Breast epithelium (tissue), 4 donors: ENCODE measurements at regions not wholly inside any gene's neighbourhood (a gene's known extent, or its start where the extent isn't known, plus 50 kb on each side); places are given as distances from the start of the nearest gene placed in this dataset.

Experiments used
- DNase-seq, 2 donors: peaks; one replicate each; pipeline ENCODE4 v3.0.0-alpha.2; 2019; ENCODE audit warnings: low spot score in 2 of 2
- H3K27ac ChIP-seq, 2 donors: fragments of 200-600 bp; sonication (generic) in 1 of 2; one replicate each; pipeline ENCODE4 v1.5.1; 2016 to 2019; ENCODE audit warnings: mild to moderate bottlenecking in 1 of 2
- H3K27me3 ChIP-seq, 2 donors: fragments of 200-600 bp; sonication (generic) in 1 of 2; one replicate each; pipeline versions ENCODE4 v1.5.1 to v1.6.0; 2017 to 2019; ENCODE audit warnings: control low read depth in 1 of 2, mild to moderate bottlenecking in 1 of 2
- H3K36me3 ChIP-seq: fragments of 200-600 bp; one replicate; pipeline ENCODE4 v1.5.1; 2019
- H3K4me1 ChIP-seq, 2 donors: fragments of 200-600 bp; sonication (generic); one replicate each; pipeline ENCODE4 v1.5.1; 2016 to 2019; ENCODE audit warnings: control low read depth in 1 of 2
- H3K4me3 ChIP-seq, 3 donors: fragments of 200-600 bp; sonication (generic); 1 replicate in 2 of 3; 2 replicates in 1 of 3; pipeline ENCODE4 v1.5.1; 2016 to 2019; ENCODE audit warnings: mild to moderate bottlenecking in 3 of 3, moderate library complexity in 2 of 3
- H3K9me3 ChIP-seq, 2 donors: fragments of 200-600 bp; sonication (generic) in 1 of 2; one replicate each; pipeline ENCODE4 v1.5.1; 2016 to 2019; ENCODE audit warnings: control low read depth in 1 of 2
- CTCF ChIP-seq, 3 donors: fragments of 450-650 bp; IDR thresholded peaks; one replicate each; pipeline ENCODE4 v1.5.1; 2016 to 2017; ENCODE audit warnings: antibody characterized with exemption in 3 of 3, mild to moderate bottlenecking in 3 of 3, moderate library complexity in 3 of 3
- POLR2A ChIP-seq: fragments of 450-650 bp; IDR thresholded peaks from one replicate; pipeline ENCODE4 v1.6.1; 2016; ENCODE audit warnings: antibody characterized with exemption, mild to moderate bottlenecking, moderate library complexity
- POLR2AphosphoS5 ChIP-seq, 3 donors: sonication (generic); formaldehyde crosslinking; IDR thresholded peaks; one replicate each; pipeline ENCODE4 v1.6.1; 2017; ENCODE audit warnings: antibody characterized with exemption in 3 of 3
- intact Hi-C: fragments of 100-400 bp; cut with DNase I; formaldehyde crosslinking; loops from one replicate; pipeline ENCODE4 v1.15.1; 2023; ENCODE audit warnings: low total_unique reads

DNA sequence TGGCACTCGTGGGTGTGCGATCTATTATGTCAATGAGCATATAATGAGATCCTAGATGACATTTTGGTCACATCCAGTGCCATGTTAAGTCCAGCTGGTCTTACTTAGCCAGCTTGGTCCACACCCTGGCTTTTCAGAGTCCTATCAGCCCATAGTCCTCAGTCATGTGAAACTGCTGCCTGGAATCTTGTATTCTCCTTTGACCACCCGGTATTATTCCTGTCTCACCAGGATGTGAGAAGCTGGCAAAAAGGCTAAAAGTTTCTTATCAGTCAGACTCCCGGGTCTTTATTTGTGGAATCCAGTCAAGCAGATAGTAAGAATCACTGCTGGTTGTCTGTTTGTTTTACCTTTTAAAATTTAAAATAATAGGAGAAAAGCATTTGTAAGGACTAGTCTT is 705.6 kb upstream of the GHITM start:
- no peaks in the 10 kb centered on the region for H3K27me3 ChIP-seq
- H3K9me3 ChIP-seq, result peaks cover 0 to 6% of the 10 kb centered on the region in 2 donors
- H3K4me3 ChIP-seq, result no peak overlapping the region
- H3K27ac ChIP-seq, result no peak overlapping the region
- DNase-seq, result no peak
- no peaks in the 10 kb centered on the region for H3K4me1 ChIP-seq
- H3K36me3 ChIP-seq, result no peaks in the 10 kb centered on the region
- intact Hi-C loops, result no loop called here
- no peak for TF ChIP-seq CTCF (IDR thresholded peaks at IDR 0.05)

- no peaks in the 10 kb centered on the region for H3K36me3 ChIP-seq
- no peaks in the 10 kb centered on the region for H3K27me3 ChIP-seq
- H3K27ac ChIP-seq, result no peak overlapping the region
- no peak for DNase-seq
- H3K9me3 ChIP-seq, result no peaks in the 10 kb centered on the region
- H3K4me3 ChIP-seq, result no peak overlapping the region
- intact Hi-C loops, result no loop called here
- TF ChIP-seq CTCF (IDR thresholded peaks at IDR 0.05) (no peak), POLR2AphosphoS5 (IDR thresholded peaks at IDR 0.05) (no peak), POLR2A (no peak)
- H3K4me1 ChIP-seq, result no peaks in the 10 kb centered on the region
Measured at GRCh38 chr10:83448013-83448412, 691.3 kb upstream of the GHITM start.

DNA sequence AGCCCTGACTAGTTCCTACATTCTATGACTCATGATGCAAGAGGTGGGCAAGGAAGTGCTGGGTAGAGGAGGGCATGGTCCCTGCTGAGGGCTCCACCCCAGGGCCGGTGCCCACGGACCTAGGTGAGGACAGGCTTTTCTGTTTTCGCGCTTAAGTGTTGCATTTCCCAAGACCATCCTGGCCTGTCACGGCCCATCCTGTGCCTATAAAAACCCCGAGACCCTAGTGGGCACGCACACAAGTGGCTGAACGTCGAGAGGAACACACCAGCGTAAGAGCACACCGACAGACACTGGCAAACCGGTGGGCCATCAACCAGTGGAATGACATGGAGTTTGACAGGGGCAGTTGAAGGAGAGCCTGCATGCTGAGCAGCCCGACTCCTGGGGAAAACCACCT is 680.7 kb upstream of the GHITM start:
- Histone ChIP-seq H3K4me1 (no peaks in the 10 kb centered on the region), H3K9me3 (no peaks in the 10 kb centered on the region), H3K27me3 (no peaks in the 10 kb centered on the region), H3K4me3 (no peak overlapping the region), H3K27ac (no peak overlapping the region), H3K36me3 (no peaks in the 10 kb centered on the region)
- intact Hi-C loops, result no loop called here
- no peak for TF ChIP-seq CTCF (IDR thresholded peaks at IDR 0.05)
- no peak for TF ChIP-seq POLR2AphosphoS5 (IDR thresholded peaks at IDR 0.05)
- no peak for TF ChIP-seq POLR2A
- DNase-seq, result no peak

DNA sequence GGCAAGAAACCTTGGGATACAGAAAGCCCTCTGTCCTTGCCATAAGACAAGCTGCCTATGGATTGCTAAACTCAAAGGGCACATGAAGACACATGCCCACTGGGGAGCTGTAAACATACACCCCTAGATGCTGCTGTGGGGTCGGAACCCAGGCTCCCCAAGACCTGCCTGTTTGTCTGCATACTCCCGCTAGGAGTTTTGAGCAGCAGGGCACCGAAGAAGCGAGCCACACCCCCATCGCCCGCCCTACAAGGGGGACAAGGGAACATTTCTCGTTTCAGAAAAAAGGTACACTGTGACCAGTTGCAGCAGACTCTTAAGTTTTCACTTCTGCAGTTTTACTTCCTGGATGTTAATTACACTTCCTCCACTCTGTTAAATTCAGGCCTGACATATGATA is 680.2 kb upstream of the GHITM start:
- Histone ChIP-seq H3K36me3 (no peaks in the 10 kb centered on the region), H3K27ac (no peak overlapping the region), H3K4me3 (no peak overlapping the region), H3K4me1 (no peaks in the 10 kb centered on the region), H3K9me3 (no peaks in the 10 kb centered on the region), H3K27me3 (no peaks in the 10 kb centered on the region)
- intact Hi-C loops, result no loop called here
- no peak for DNase-seq
- TF ChIP-seq CTCF (IDR thresholded peaks at IDR 0.05), result no peak
- TF ChIP-seq POLR2AphosphoS5 (IDR thresholded peaks at IDR 0.05), result no peak
- TF ChIP-seq POLR2A, result no peak

- no peak overlapping the region for H3K27ac ChIP-seq
- DNase-seq, result no peak
- H3K27me3 ChIP-seq, result no peaks in the 10 kb centered on the region
- TF ChIP-seq POLR2AphosphoS5 (IDR thresholded peaks at IDR 0.05) (no peak), CTCF (IDR thresholded peaks at IDR 0.05) (no peak), POLR2A (no peak)
- H3K36me3 ChIP-seq, result no peaks in the 10 kb centered on the region
- no peaks in the 10 kb centered on the region for H3K9me3 ChIP-seq
- intact Hi-C loops, result no loop called here
- no peak overlapping the region for H3K4me3 ChIP-seq
- H3K4me1 ChIP-seq, result no peaks in the 10 kb centered on the region
Measured at GRCh38 chr10:83469728-83470331, 669.5 kb upstream of the GHITM start.
